Type B pancreatic cell (in vitro differentiated cells): ENCODE measurements at regions not wholly inside any gene's neighbourhood (a gene's known extent, or its start where the extent isn't known, plus 50 kb on each side); places are given as distances from the start of the nearest gene placed in this dataset.
"Not testable (repeated sequence)": the region's sequence is repeated elsewhere in the genome, so short reads cannot be mapped to it uniquely, and the experiment has no call there.

Experiments used
- DNase-seq: peaks from one replicate; pipeline ENCODE4 v3.0.0; 2021; ENCODE audit warnings: mixed read lengths; ENCODE audit not compliant: unreplicated experiment; ENCODE audit errors: extremely low spot score
- H3K27ac Mint-ChIP-seq: 2 replicates; pipeline ENCODE4 v1.8.0; 2021; ENCODE audit warnings: mild to moderate bottlenecking, mixed read lengths
- H3K27me3 Mint-ChIP-seq: 2 replicates; pipeline ENCODE4 v1.8.0; 2021; ENCODE audit warnings: mixed read lengths
- H3K36me3 Mint-ChIP-seq: 2 replicates; pipeline ENCODE4 v1.8.0; 2021; ENCODE audit warnings: mixed read lengths
- H3K4me1 Mint-ChIP-seq: one replicate; pipeline ENCODE4 v1.8.0; 2021; ENCODE audit warnings: mixed read lengths; ENCODE audit not compliant: unreplicated experiment
- H3K4me3 Mint-ChIP-seq: 2 replicates; pipeline ENCODE4 v1.8.0; 2021; ENCODE audit warnings: mild to moderate bottlenecking, mixed read lengths
- H3K9me3 Mint-ChIP-seq: 2 replicates; pipeline ENCODE4 v1.8.0; 2021; ENCODE audit warnings: mixed read lengths
- CTCF ChIP-seq: fragments of 200-600 bp; sonication (generic); conservative IDR thresholded peaks from 2 replicates; pipeline ENCODE4 v1.5.0; 2021; ENCODE audit warnings: antibody characterized with exemption, mild to moderate bottlenecking

- H3K4me1 Mint-ChIP-seq = peaks cover 13% of the 10 kb centered on the region
- H3K27me3 Mint-ChIP-seq = no peaks in the 10 kb centered on the region
- H3K4me3 Mint-ChIP-seq = no peak overlapping the region
- no peak overlapping the region for H3K27ac Mint-ChIP-seq
- TF ChIP-seq CTCF = no peak
- no peak for DNase-seq
- H3K9me3 Mint-ChIP-seq = no peaks in the 10 kb centered on the region
- no peaks in the 10 kb centered on the region for H3K36me3 Mint-ChIP-seq
Observed at GRCh38 chr5:56294354-56294753, 61.2 kb upstream of the ANKRD55 start.

DNA sequence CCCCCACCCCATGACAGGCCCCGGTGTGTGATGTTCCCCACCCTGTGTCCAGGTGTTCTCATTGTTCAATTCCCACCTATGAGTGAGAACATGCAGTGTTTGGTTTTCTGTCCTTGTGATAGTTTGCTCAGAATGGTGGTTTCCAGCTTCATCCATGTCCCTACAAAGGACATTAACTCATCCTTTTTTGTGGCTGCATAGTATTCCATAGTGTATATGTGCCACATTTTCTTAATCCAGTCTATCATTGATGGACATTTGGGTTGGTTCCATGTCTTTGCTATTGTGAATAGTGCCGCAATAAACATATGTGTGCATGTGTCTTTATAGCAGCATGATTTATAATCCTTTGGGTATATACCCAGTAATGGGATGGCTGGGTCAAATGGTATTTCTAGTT lies 59.7 kb upstream of the ANKRD55 start:
- not testable (repeated sequence) for H3K4me3 Mint-ChIP-seq, H3K9me3 Mint-ChIP-seq, H3K36me3 Mint-ChIP-seq, DNase-seq, H3K4me1 Mint-ChIP-seq, H3K27ac Mint-ChIP-seq, H3K27me3 Mint-ChIP-seq

DNA sequence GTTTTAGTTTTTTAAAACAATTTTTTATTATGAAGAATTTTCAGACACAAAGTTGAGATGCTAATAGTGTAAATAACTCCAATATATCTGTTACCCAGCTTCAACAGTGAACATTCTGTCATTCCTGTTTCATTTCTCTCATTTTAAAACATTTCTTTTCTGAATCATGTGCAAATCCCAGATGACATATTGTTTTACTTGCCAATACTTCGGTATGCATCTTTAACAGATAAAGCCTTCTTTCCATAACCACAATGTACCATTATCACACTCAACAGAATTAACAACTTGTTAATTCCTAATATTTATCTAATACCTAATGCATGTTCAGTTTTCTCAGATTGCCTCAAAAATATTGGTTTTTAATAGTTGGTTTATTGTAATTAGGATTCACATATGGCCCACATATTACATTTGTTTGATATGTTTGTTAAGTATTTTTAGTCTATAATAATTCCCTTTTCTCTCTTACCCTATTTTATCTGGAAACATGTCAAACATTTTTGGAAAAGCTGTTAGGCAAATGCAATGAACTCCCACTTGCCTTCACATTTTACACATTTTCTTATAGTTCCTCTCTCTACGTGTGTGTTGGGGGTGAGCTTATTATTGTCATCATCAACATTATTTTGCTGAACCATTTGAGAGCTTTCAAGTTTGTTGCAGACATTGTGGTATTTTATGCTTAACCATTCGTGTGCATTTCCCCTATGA lies 58.7 kb upstream of the ANKRD55 start:
- no peak overlapping the region for H3K27ac Mint-ChIP-seq
- peaks cover 4% of the 10 kb centered on the region for H3K4me1 Mint-ChIP-seq
- peaks cover 5% of the 10 kb centered on the region for H3K9me3 Mint-ChIP-seq
- H3K27me3 Mint-ChIP-seq = no peaks in the 10 kb centered on the region
- TF ChIP-seq CTCF = no peak
- no peaks in the 10 kb centered on the region for H3K36me3 Mint-ChIP-seq
- no peak for DNase-seq
- no peak overlapping the region for H3K4me3 Mint-ChIP-seq

GRCh38 chr5:56291079-56291643 lies 58.0 kb upstream of the ANKRD55 start:
- no peak overlapping the region for H3K27ac Mint-ChIP-seq
- H3K9me3 Mint-ChIP-seq = peaks cover 5% of the 10 kb centered on the region
- no peak for TF ChIP-seq CTCF
- no peaks in the 10 kb centered on the region for H3K36me3 Mint-ChIP-seq
- H3K27me3 Mint-ChIP-seq = no peaks in the 10 kb centered on the region
- no peak overlapping the region for H3K4me3 Mint-ChIP-seq
- DNase-seq = no peak
- peaks cover 9% of the 10 kb centered on the region for H3K4me1 Mint-ChIP-seq

GRCh38 chr5:56290378-56291078 lies 57.4 kb upstream of the ANKRD55 start:
- TF ChIP-seq CTCF = no peak
- no peak for DNase-seq
- Mint-ChIP-seq H3K27ac (no peak overlapping the region), H3K4me1 (peaks cover 10% of the 10 kb centered on the region), H3K9me3 (peaks cover 5% of the 10 kb centered on the region), H3K36me3 (no peaks in the 10 kb centered on the region), H3K27me3 (no peaks in the 10 kb centered on the region), H3K4me3 (no peak overlapping the region)

DNA sequence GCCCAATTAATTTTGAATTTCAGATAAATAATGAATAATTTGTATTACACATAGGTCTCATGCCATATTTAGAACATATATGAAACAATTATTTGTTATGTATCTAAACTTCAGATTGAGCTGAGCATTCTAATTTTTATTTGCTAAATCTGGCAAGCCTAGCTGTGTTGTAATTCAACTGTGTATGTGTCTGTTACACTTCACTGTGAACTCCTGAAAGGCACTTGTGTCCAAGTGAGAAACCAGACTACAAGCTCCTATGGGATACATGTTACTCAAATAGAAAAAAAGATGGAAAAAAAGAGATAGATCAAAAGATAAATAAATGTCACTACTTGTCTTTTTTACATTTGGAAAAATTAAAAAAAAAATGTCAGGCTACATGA lies 56.5 kb upstream of the ANKRD55 start:
- Mint-ChIP-seq H3K9me3 (peaks cover 5% of the 10 kb centered on the region), H3K27ac (no peak overlapping the region), H3K36me3 (no peaks in the 10 kb centered on the region), H3K27me3 (no peaks in the 10 kb centered on the region), H3K4me3 (no peak overlapping the region), H3K4me1 (peaks cover 10% of the 10 kb centered on the region)
- no peak for DNase-seq
- no peak for TF ChIP-seq CTCF
